Tibial artery (tissue), 4 donors: ENCODE measurements at regions not wholly inside any gene's neighbourhood (a gene's known extent, or its start where the extent isn't known, plus 50 kb on each side); places are given as distances from the start of the nearest gene placed in this dataset.

ENCODE experiments used
- DNase-seq, 2 donors: peaks; one replicate each; pipeline ENCODE4 v3.0.0-alpha.2; 2019
- H3K27ac ChIP-seq, 2 donors: fragments of 200-600 bp; sonication (generic) in 1 of 2; 1 replicate in 1 of 2; 2 replicates in 1 of 2; pipeline ENCODE4 v1.5.1; 2018 to 2019; ENCODE audit warnings: mild to moderate bottlenecking in 1 of 2
- H3K27me3 ChIP-seq, 2 donors: fragments of 200-600 bp; sonication (generic) in 1 of 2; one replicate each; pipeline versions ENCODE4 v1.5.1 to v1.6.0; 2016 to 2019
- H3K36me3 ChIP-seq, 3 donors: fragments of 200-600 bp; sonication (generic) in 2 of 3; one replicate each; pipeline ENCODE4 v1.5.1; 2016 to 2019; ENCODE audit warnings: mild to moderate bottlenecking in 2 of 3
- H3K4me1 ChIP-seq, 4 donors: fragments of 200-600 bp; sonication (generic) in 2 of 4; 1 replicate in 3 of 4; 2 replicates in 1 of 4; pipeline ENCODE4 v1.5.1; 2016 to 2019
- H3K4me3 ChIP-seq, 2 donors: fragments of 200-600 bp; sonication (generic) in 1 of 2; 1 replicate in 1 of 2; 2 replicates in 1 of 2; pipeline ENCODE4 v1.5.1; 2018 to 2019; ENCODE audit warnings: mild to moderate bottlenecking in 2 of 2
- H3K9me3 ChIP-seq, 3 donors: fragments of 200-600 bp; sonication (generic) in 1 of 3; one replicate each; pipeline ENCODE4 v1.5.1; 2016 to 2019
- intact Hi-C: fragments of 100-400 bp; cut with DNase I; formaldehyde crosslinking; loops from one replicate; pipeline ENCODE4 v1.15.0; 2023; ENCODE audit warnings: low total_unique reads
- TF ChIP-seq, protein P1 (sequence below), 2 experiments: fragments of 200-600 bp in 1 of 2; fragments of 450-650 bp in 1 of 2; IDR thresholded peaks; one replicate each; pipeline ENCODE4 v1.5.1; 2017 to 2019; ENCODE audit warnings: antibody characterized with exemption in 2 of 2, mild to moderate bottlenecking in 1 of 2, moderate library complexity in 1 of 2

- Histone ChIP-seq H3K9me3 (peaks cover 0 to 5% (median 0%) of the 10 kb centered on the region in 3 donors), H3K27ac (no peak overlapping the region), H3K4me1 (peaks cover 0 to 1% (median 0%) of the 10 kb centered on the region in 4 donors), H3K27me3 (no peaks in the 10 kb centered on the region), H3K4me3 (no peak overlapping the region), H3K36me3 (no peaks in the 10 kb centered on the region)
- intact Hi-C loops, result no loop called here
- TF ChIP-seq, protein P1, sequence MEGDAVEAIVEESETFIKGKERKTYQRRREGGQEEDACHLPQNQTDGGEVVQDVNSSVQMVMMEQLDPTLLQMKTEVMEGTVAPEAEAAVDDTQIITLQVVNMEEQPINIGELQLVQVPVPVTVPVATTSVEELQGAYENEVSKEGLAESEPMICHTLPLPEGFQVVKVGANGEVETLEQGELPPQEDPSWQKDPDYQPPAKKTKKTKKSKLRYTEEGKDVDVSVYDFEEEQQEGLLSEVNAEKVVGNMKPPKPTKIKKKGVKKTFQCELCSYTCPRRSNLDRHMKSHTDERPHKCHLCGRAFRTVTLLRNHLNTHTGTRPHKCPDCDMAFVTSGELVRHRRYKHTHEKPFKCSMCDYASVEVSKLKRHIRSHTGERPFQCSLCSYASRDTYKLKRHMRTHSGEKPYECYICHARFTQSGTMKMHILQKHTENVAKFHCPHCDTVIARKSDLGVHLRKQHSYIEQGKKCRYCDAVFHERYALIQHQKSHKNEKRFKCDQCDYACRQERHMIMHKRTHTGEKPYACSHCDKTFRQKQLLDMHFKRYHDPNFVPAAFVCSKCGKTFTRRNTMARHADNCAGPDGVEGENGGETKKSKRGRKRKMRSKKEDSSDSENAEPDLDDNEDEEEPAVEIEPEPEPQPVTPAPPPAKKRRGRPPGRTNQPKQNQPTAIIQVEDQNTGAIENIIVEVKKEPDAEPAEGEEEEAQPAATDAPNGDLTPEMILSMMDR (IDR thresholded peaks at IDR 0.05), result no peak
- DNase-seq, result no peak
Measured at GRCh38 chr5:74428876-74429275, 211.7 kb downstream of the ENC1 start.

- no peak overlapping the region for H3K27ac ChIP-seq
- H3K4me3 ChIP-seq, result no peak overlapping the region
- no peak for DNase-seq
- H3K9me3 ChIP-seq, result peaks cover 0 to 5% (median 0%) of the 10 kb centered on the region in 3 donors
- no peaks in the 10 kb centered on the region for H3K36me3 ChIP-seq
- H3K27me3 ChIP-seq, result no peaks in the 10 kb centered on the region
- intact Hi-C loops, result no loop called here
- TF ChIP-seq, protein P1 (IDR thresholded peaks at IDR 0.05), result no peak
- no peaks in the 10 kb centered on the region for H3K4me1 ChIP-seq
Measured at GRCh38 chr5:74428275-74428674, 212.3 kb downstream of the ENC1 start.

GRCh38 chr5:74426506-74426905, 214.0 kb downstream of the ENC1 start:
- DNase-seq, result no peak

GRCh38 chr5:74424162-74424868, 216.2 kb downstream of the ENC1 start:
- no peak overlapping the region for H3K27ac ChIP-seq
- peak in 1 of 2 donors; percentile 66 for DNase-seq
- no peak overlapping the region for H3K4me3 ChIP-seq
- H3K27me3 ChIP-seq, result no peaks in the 10 kb centered on the region
- no peaks in the 10 kb centered on the region for H3K36me3 ChIP-seq
- TF ChIP-seq, protein P1 (IDR thresholded peaks at IDR 0.05), result no peak
- H3K9me3 ChIP-seq, result no peaks in the 10 kb centered on the region
- intact Hi-C loops, result no loop called here
- H3K4me1 ChIP-seq, result no peaks in the 10 kb centered on the region

More at GRCh38 chr5:74426506-74426905, 214.0 kb downstream of the ENC1 start:
- TF ChIP-seq, protein P1 (IDR thresholded peaks at IDR 0.05), result no peak
- H3K9me3 ChIP-seq, result peaks cover 0 to 5% (median 0%) of the 10 kb centered on the region in 3 donors
- no peak overlapping the region for H3K27ac ChIP-seq
- intact Hi-C loops, result no loop called here
- no peaks in the 10 kb centered on the region for H3K36me3 ChIP-seq
- H3K4me3 ChIP-seq, result no peak overlapping the region
- no peaks in the 10 kb centered on the region for H3K27me3 ChIP-seq
- no peaks in the 10 kb centered on the region for H3K4me1 ChIP-seq

GRCh38 chr5:74423383-74423782, 217.1 kb downstream of the ENC1 start:
- H3K4me1 ChIP-seq, result no peaks in the 10 kb centered on the region
- DNase-seq, result no peak
- H3K36me3 ChIP-seq, result no peaks in the 10 kb centered on the region
- TF ChIP-seq, protein P1 (IDR thresholded peaks at IDR 0.05), result no peak
- no peak overlapping the region for H3K27ac ChIP-seq
- intact Hi-C loops, result no loop called here
- no peak overlapping the region for H3K4me3 ChIP-seq
- H3K9me3 ChIP-seq, result no peaks in the 10 kb centered on the region
- no peaks in the 10 kb centered on the region for H3K27me3 ChIP-seq
